GM19395 (cell line): ENCODE measurements at regions not wholly inside any gene's neighbourhood (a gene's known extent, or its start where the extent isn't known, plus 50 kb on each side); places are given as distances from the start of the nearest gene placed in this dataset.

Experiments
- ATAC-seq: cut with Tn5 transposase; IDR thresholded peaks from one replicate; pipeline ENCODE4 v1.9.1; 2021; ENCODE audit warnings: mild to moderate bottlenecking, moderate library complexity; ENCODE audit not compliant: unreplicated experiment

- ATAC-seq, result no peak
Observed at GRCh38 chr3:166123088-166123487, 285.9 kb upstream of the BCHE start.

DNA sequence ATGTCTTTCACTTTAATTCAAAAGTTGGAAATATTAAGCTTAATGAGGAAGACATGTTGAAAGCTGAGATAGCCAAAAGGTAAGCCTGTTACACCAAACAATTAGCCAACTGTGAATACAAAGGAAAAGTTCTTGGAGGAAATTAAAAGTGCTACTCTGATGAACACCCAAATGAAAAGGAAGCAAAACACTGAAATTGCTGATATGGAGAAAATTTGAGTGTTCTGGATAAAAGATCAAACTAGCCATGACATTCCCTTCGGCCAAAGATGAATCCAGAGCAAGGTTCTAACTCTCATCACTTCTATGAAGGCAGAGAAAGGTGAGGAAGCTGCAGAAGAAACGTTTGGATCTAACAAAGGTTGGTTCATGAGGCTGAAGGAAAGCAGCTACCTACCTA lies 280.8 kb upstream of the BCHE start:
- ATAC-seq, result no peak

DNA sequence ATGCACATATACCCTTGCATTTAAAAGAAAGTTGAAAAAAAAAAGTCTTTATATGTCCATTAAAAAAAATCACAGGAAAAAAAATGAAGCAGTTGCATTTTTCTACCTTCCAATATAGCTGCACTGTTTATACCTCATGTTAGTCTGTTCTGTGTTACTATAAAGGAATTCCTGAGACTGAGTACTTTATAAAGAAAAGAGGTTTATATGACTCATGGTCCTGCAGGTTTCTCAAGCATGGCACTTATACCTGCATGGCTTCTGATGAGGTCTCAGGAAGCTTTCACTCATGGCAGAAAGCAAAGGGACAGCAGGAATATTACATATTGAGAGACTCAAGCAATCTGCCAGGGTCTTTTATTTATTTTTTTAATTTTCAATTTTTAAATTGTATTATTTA lies 277.2 kb upstream of the BCHE start:
- no peak for ATAC-seq

DNA sequence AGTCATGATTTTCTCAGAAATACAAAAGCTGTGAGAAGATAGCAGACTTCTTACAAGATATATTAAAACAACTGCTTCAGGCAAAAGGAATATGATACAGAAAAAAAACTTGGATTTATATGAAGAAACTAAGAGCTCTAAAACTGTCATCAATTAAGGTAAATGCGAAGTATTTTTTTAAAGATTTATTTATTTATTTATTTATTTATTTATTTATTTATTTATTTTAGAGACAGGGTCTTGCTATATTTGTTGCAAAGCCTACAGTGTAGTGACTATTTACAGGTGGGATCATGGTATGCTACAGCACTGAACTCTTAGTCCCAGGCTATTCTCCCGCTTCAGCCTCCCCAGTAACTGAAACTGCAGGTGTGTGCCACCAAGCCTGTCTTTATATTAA lies 274.3 kb upstream of the BCHE start:
- no peak for ATAC-seq

DNA sequence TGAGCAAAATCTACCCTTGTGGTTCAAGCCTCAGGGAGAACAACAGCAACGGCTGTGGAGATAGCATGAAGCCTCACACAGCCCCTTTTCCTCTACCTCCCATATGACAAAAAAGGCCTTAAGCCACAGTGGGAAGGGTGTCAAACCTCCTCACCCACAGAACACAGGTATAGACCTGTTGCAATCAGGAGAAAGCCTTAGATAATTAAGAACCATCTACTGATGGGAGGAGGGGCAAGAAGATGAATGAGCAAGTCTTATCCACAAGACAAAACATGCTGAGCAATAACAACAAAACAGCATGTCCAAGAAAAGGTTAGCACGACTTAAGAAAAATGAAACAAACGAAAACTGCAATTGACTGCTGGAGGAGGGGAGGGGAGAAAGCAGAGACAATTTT lies 272.9 kb upstream of the BCHE start:
- no peak for ATAC-seq

- no peak for ATAC-seq
Observed at GRCh38 chr3:166104938-166105337, 267.7 kb upstream of the BCHE start.

- no peak for ATAC-seq
Observed at GRCh38 chr3:166100730-166101129, 263.5 kb upstream of the BCHE start.

GRCh38 chr3:166089575-166089974 lies 252.4 kb upstream of the BCHE start:
- ATAC-seq, result no peak

DNA sequence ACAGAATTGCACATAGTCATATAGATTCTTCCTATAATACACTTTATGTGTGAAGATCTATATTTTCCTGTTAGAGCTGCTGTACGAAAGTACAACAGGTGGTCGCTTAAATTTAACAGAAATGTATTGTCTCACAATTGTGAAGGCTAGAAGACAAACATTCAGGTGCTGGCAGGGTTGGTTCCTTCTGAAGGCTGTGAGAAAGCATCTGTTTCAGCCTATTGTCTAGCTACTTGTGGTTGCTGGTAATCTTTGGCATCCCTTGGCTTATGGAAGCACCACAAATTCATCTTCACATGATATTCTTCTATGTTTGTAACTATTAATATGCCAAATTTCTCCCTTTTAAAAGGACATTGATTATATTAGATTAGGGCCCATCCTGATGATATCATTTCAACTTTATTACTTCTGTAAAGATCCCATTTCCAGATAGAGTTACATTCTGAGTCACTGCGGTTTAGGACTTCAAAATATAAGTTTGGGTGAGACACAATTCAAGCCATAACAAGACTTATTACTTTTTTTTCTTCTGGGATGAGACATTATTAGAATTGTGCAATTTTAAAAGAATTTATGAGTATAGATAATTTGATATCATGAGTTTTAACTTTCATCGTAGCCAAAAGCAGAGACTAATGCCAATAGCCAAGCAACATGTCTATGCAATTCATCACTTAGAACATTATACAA lies 248.1 kb upstream of the BCHE start:
- ATAC-seq, result no peak

- ATAC-seq, result no peak
Observed at GRCh38 chr3:166080096-166080495, 242.9 kb upstream of the BCHE start.

DNA sequence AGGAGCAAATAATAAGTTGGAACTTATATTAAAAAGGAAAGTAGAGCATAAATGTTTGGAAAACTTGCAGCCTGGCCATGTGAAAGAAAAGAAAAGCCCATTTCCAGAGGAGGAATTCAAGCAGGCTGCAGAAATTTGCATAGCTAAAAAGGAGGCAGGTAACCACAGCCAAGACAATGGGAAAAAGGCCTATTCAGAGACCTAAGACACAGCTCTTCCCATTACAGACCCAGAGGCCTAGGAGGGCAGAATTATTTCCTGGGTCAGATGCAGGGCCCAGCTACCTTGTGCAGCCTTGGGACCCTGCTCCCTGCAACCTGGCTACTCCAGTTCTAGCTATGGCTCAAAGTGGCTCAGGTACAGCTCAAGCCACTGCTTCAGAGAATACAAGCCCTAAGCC lies 234.6 kb upstream of the BCHE start:
- no peak for ATAC-seq

- no peak for ATAC-seq
Observed at GRCh38 chr3:166064476-166064875, 227.3 kb upstream of the BCHE start.

DNA sequence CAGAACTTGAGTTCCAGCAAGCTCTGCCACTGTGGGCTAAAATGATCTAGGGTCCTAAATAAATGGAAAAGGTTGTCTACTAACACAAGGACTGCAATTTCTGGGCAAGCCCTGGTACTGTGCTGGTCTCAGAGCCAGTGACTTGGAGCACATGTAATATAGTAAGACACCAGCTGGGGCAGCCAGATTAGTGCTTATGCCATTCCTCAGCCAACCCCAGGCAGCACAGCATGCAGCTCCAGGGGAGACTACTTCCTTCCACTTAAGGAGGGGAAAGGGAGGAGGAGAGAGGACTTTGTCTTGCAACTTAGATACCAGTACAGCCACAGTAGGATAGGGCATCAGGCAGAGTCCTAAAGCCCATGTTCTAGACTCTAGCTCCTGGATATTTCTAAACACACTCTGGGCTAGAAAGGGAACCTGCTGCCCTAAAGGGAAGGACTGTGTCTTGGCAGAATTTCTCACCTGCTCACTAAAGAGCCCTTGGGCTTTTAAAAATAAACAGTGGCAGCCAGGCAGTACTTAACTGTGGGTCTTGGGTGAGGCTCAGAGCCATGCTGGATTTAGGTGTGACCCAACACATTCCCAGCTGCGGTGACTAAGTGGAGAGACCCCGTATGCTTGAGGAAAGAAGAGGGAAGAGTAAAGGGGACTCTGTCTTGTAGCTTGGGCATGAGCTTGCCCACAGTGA lies 223.7 kb upstream of the BCHE start:
- ATAC-seq, result no peak

- no peak for ATAC-seq
Observed at GRCh38 chr3:166052440-166052839, 215.2 kb upstream of the BCHE start.

- ATAC-seq, result no peak
Observed at GRCh38 chr3:166029507-166029906, 192.3 kb upstream of the BCHE start.

DNA sequence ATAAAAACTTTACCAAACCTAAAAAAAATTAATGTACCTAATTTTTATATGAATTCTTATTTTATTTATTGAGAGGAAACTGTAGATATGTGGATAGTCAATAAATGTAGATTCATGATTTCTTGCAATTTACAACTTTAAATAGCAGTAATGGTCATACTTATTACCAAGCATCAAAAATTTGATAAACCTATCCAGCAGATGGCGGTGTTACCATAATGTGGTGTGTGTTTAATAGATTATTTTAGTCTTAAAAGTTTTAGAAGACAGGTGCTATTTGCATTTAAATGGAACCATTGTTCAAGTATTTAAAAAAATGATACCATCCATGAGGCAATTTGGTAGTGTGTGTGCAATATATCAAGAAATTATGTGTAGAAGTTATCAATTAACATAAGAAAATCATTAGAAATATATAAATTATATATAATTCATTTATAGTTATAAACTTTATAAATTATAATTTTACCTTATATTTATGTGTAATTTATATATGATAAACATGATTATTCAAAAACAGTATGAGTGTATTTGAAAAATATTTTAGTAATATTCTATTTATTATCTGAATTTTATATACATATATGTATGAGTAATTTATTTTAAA lies 176.0 kb upstream of the BCHE start:
- no peak for ATAC-seq

- no peak for ATAC-seq
Observed at GRCh38 chr3:166011771-166012170, 174.5 kb upstream of the BCHE start.

- ATAC-seq, result no peak
Observed at GRCh38 chr3:166005126-166005525, 167.9 kb upstream of the BCHE start.

DNA sequence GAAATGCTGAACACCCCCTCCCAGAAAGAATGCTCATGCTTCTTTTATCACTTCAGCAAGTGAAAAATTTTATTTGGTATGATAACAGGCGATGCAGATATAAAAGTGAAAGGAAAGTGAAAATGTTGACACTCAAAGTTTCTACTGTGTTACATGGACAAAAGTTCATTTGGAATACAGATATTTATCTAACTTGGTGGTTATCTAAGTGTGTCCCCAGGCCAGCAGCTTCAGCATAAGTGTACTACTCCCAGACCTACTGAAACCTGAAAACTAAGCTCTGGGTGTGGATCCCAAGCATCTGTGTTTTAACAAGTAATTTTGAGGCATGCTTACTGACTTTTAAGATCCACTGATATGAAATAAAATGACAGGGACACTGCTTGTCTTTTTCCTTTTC lies 157.1 kb upstream of the BCHE start:
- ATAC-seq, result no peak

DNA sequence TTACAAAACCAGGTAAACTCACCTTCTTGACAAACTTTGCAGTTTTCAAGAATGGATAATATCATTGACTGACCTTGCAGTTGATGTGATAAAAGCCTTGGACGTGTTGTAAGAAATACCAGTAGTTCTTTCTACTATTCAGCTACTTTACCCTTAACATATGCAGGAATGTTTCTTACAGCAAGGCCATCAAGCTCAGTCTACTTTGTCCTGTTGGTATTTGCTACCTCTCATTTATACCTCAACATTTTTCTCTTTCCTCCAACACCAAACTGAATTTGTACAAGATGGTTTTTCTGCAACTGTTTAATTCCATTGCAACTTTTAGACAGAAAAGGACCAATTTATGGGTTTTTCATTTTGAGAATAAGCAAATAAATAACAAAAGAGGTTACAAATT lies 147.4 kb upstream of the BCHE start:
- ATAC-seq, result no peak

GRCh38 chr3:165983284-165983683 lies 146.1 kb upstream of the BCHE start:
- ATAC-seq, result no peak

- no peak for ATAC-seq
Observed at GRCh38 chr3:165981318-165981717, 144.1 kb upstream of the BCHE start.
